Activated naive CD8-positive, alpha-beta T cell treated with anti-CD3 and anti-CD28 coated beads for 36 hours (primary cell): ENCODE measurements at regions not wholly inside any gene's neighbourhood (a gene's known extent, or its start where the extent isn't known, plus 50 kb on each side); places are given as distances from the start of the nearest gene placed in this dataset.

Experiments used
- DNase-seq: peaks from one replicate; pipeline ENCODE4 v3.0.0; 2021
- H3K27ac Mint-ChIP-seq: one replicate; pipeline ENCODE4 v1.8.0; 2022; ENCODE audit warnings: mild to moderate bottlenecking, moderate library complexity, mixed read lengths
- H3K27me3 Mint-ChIP-seq: one replicate; pipeline ENCODE4 v1.8.0; 2022; ENCODE audit warnings: mild to moderate bottlenecking, mixed read lengths
- H3K36me3 Mint-ChIP-seq: one replicate; pipeline ENCODE4 v1.8.0; 2021; ENCODE audit warnings: mild to moderate bottlenecking, mixed read lengths
- H3K4me1 Mint-ChIP-seq: one replicate; pipeline ENCODE4 v1.8.0; 2021; ENCODE audit warnings: mixed read lengths
- H3K4me3 Mint-ChIP-seq: one replicate; pipeline ENCODE4 v1.8.0; 2022; ENCODE audit warnings: mild to moderate bottlenecking, moderate library complexity, mixed read lengths
- H3K9me3 Mint-ChIP-seq: one replicate; pipeline ENCODE4 v1.8.0; 2022; ENCODE audit warnings: mixed read lengths

GRCh38 chr10:10133281-10133680, 884.4 kb upstream of the CELF2 start:
- H3K27ac Mint-ChIP-seq: no peak overlapping the region
- DNase-seq: no peak
- no peaks in the 10 kb centered on the region for H3K9me3 Mint-ChIP-seq
- no peak overlapping the region for H3K4me3 Mint-ChIP-seq
- H3K36me3 Mint-ChIP-seq: no peaks in the 10 kb centered on the region
- H3K4me1 Mint-ChIP-seq: peaks cover 2% of the 10 kb centered on the region
- H3K27me3 Mint-ChIP-seq: no peaks in the 10 kb centered on the region

- no peak overlapping the region for H3K4me3 Mint-ChIP-seq
- H3K4me1 Mint-ChIP-seq: peaks cover 6% of the 10 kb centered on the region
- no peak for DNase-seq
- H3K36me3 Mint-ChIP-seq: no peaks in the 10 kb centered on the region
- H3K27ac Mint-ChIP-seq: no peak overlapping the region
- H3K9me3 Mint-ChIP-seq: no peaks in the 10 kb centered on the region
- H3K27me3 Mint-ChIP-seq: no peaks in the 10 kb centered on the region
These were observed 879.0 kb upstream of the CELF2 start for GRCh38 chr10:10138685-10139084.

GRCh38 chr10:10141782-10142382, 875.8 kb upstream of the CELF2 start:
- DNase-seq: no peak
- H3K27me3 Mint-ChIP-seq: no peaks in the 10 kb centered on the region
- H3K4me3 Mint-ChIP-seq: no peak overlapping the region
- H3K36me3 Mint-ChIP-seq: no peaks in the 10 kb centered on the region
- H3K27ac Mint-ChIP-seq: no peak overlapping the region
- H3K9me3 Mint-ChIP-seq: no peaks in the 10 kb centered on the region
- peaks cover 6% of the 10 kb centered on the region for H3K4me1 Mint-ChIP-seq

GRCh38 chr10:10146604-10147003, 871.1 kb upstream of the CELF2 start:
- DNase-seq: no peak
- H3K9me3 Mint-ChIP-seq: no peaks in the 10 kb centered on the region
- no peaks in the 10 kb centered on the region for H3K36me3 Mint-ChIP-seq

GRCh38 chr10:10149899-10150298, 867.8 kb upstream of the CELF2 start:
- Mint-ChIP-seq H3K27ac (no peak overlapping the region), H3K4me1 (no peaks in the 10 kb centered on the region), H3K4me3 (no peak overlapping the region), H3K36me3 (no peaks in the 10 kb centered on the region), H3K27me3 (peaks cover 7% of the 10 kb centered on the region), H3K9me3 (no peaks in the 10 kb centered on the region)
- no peak for DNase-seq

More at GRCh38 chr10:10146604-10147003, 871.1 kb upstream of the CELF2 start:
- no peak overlapping the region for H3K4me3 Mint-ChIP-seq
- H3K4me1 Mint-ChIP-seq: no peaks in the 10 kb centered on the region
- peaks cover 4% of the 10 kb centered on the region for H3K27me3 Mint-ChIP-seq
- no peak overlapping the region for H3K27ac Mint-ChIP-seq

GRCh38 chr10:10156917-10157600, 860.6 kb upstream of the CELF2 start:
- H3K27me3 Mint-ChIP-seq: peaks cover 6% of the 10 kb centered on the region
- no peak for DNase-seq
- H3K27ac Mint-ChIP-seq: no peak overlapping the region
- peaks cover 9% of the 10 kb centered on the region for H3K9me3 Mint-ChIP-seq
- H3K36me3 Mint-ChIP-seq: no peaks in the 10 kb centered on the region
- no peak overlapping the region for H3K4me3 Mint-ChIP-seq
- no peaks in the 10 kb centered on the region for H3K4me1 Mint-ChIP-seq

- H3K36me3 Mint-ChIP-seq: no peaks in the 10 kb centered on the region
- no peaks in the 10 kb centered on the region for H3K4me1 Mint-ChIP-seq
- no peak overlapping the region for H3K27ac Mint-ChIP-seq
- peaks cover 6% of the 10 kb centered on the region for H3K27me3 Mint-ChIP-seq
- no peak overlapping the region for H3K4me3 Mint-ChIP-seq
- peaks cover 9% of the 10 kb centered on the region for H3K9me3 Mint-ChIP-seq
- DNase-seq: no peak
These were observed 856.8 kb upstream of the CELF2 start for GRCh38 chr10:10160821-10161312.

GRCh38 chr10:10164848-10165247, 852.8 kb upstream of the CELF2 start:
- no peaks in the 10 kb centered on the region for H3K4me1 Mint-ChIP-seq
- no peak overlapping the region for H3K4me3 Mint-ChIP-seq
- DNase-seq: no peak
- H3K9me3 Mint-ChIP-seq: peaks cover 5% of the 10 kb centered on the region
- no peaks in the 10 kb centered on the region for H3K27me3 Mint-ChIP-seq
- no peak overlapping the region for H3K27ac Mint-ChIP-seq
- no peaks in the 10 kb centered on the region for H3K36me3 Mint-ChIP-seq

GRCh38 chr10:10165415-10165814, 852.3 kb upstream of the CELF2 start:
- Mint-ChIP-seq H3K9me3 (peaks cover 2% of the 10 kb centered on the region), H3K36me3 (no peaks in the 10 kb centered on the region)

GRCh38 chr10:10178476-10178875, 839.2 kb upstream of the CELF2 start:
- Mint-ChIP-seq H3K4me3 (no peak overlapping the region), H3K27ac (no peak overlapping the region), H3K27me3 (peaks cover 11% of the 10 kb centered on the region), H3K36me3 (no peaks in the 10 kb centered on the region), H3K9me3 (peaks cover 5% of the 10 kb centered on the region), H3K4me1 (no peaks in the 10 kb centered on the region)
- DNase-seq: no peak

More at GRCh38 chr10:10165415-10165814, 852.3 kb upstream of the CELF2 start:
- Mint-ChIP-seq H3K27me3 (no peaks in the 10 kb centered on the region), H3K4me1 (no peaks in the 10 kb centered on the region), H3K4me3 (no peak overlapping the region), H3K27ac (no peak overlapping the region)
- no peak for DNase-seq

GRCh38 chr10:10193848-10194247, 823.8 kb upstream of the CELF2 start:
- H3K27ac Mint-ChIP-seq: no peak overlapping the region
- no peak overlapping the region for H3K4me3 Mint-ChIP-seq
- H3K9me3 Mint-ChIP-seq: no peaks in the 10 kb centered on the region
- no peaks in the 10 kb centered on the region for H3K36me3 Mint-ChIP-seq
- no peak for DNase-seq
- H3K27me3 Mint-ChIP-seq: peaks cover 5% of the 10 kb centered on the region
- no peaks in the 10 kb centered on the region for H3K4me1 Mint-ChIP-seq

- no peak for DNase-seq
- Mint-ChIP-seq H3K36me3 (no peaks in the 10 kb centered on the region), H3K4me3 (no peak overlapping the region), H3K4me1 (no peaks in the 10 kb centered on the region), H3K27me3 (no peaks in the 10 kb centered on the region), H3K27ac (no peak overlapping the region), H3K9me3 (no peaks in the 10 kb centered on the region)
These were observed 821.0 kb upstream of the CELF2 start for GRCh38 chr10:10196701-10197100.

- Mint-ChIP-seq H3K4me3 (no peak overlapping the region), H3K9me3 (no peaks in the 10 kb centered on the region), H3K36me3 (no peaks in the 10 kb centered on the region), H3K27ac (no peak overlapping the region), H3K27me3 (no peaks in the 10 kb centered on the region), H3K4me1 (no peaks in the 10 kb centered on the region)
- DNase-seq: no peak
These were observed 820.2 kb upstream of the CELF2 start for GRCh38 chr10:10197423-10197822.

GRCh38 chr10:10198363-10198762, 819.3 kb upstream of the CELF2 start:
- Mint-ChIP-seq H3K36me3 (no peaks in the 10 kb centered on the region), H3K9me3 (peaks cover under 1% of the 10 kb centered on the region), H3K4me1 (no peaks in the 10 kb centered on the region), H3K27me3 (no peaks in the 10 kb centered on the region), H3K4me3 (no peak overlapping the region), H3K27ac (no peak overlapping the region)
- no peak for DNase-seq

- H3K36me3 Mint-ChIP-seq: no peaks in the 10 kb centered on the region
- H3K9me3 Mint-ChIP-seq: peaks cover 2% of the 10 kb centered on the region
- H3K27me3 Mint-ChIP-seq: no peaks in the 10 kb centered on the region
- no peaks in the 10 kb centered on the region for H3K4me1 Mint-ChIP-seq
- H3K27ac Mint-ChIP-seq: no peak overlapping the region
- H3K4me3 Mint-ChIP-seq: no peak overlapping the region
- DNase-seq: no peak
These were observed 813.3 kb upstream of the CELF2 start for GRCh38 chr10:10204415-10204814.

GRCh38 chr10:10205906-10206305, 811.8 kb upstream of the CELF2 start:
- no peak for DNase-seq
- Mint-ChIP-seq H3K4me1 (no peaks in the 10 kb centered on the region), H3K36me3 (no peaks in the 10 kb centered on the region), H3K27me3 (no peaks in the 10 kb centered on the region), H3K9me3 (peaks cover 2% of the 10 kb centered on the region), H3K4me3 (no peak overlapping the region), H3K27ac (no peak overlapping the region)
